GM23248 (cell line): ENCODE measurements at regions not wholly inside any gene's neighbourhood (a gene's known extent, or its start where the extent isn't known, plus 50 kb on each side); places are given as distances from the start of the nearest gene placed in this dataset.

Experiments
- DNase-seq: peaks from one replicate; pipeline ENCODE4 v3.0.0-alpha.2; 2015
- H2AFZ ChIP-seq: fragments of 200-600 bp; sonication (generic); 2 replicates; pipeline ENCODE4 v1.6.1; 2016; ENCODE audit warnings: antibody characterized with exemption
- H3F3A ChIP-seq: fragments of 200-600 bp; sonication (generic); 2 replicates; pipeline ENCODE4 v1.6.1; 2016; ENCODE audit warnings: mild to moderate bottlenecking, antibody characterized with exemption, mixed run types; ENCODE audit not compliant: insufficient read depth
- H3K27ac ChIP-seq: fragments of 200-600 bp; sonication (generic); 2 replicates; pipeline ENCODE4 v1.5.1; 2016; ENCODE audit warnings: mild to moderate bottlenecking
- H3K27me3 ChIP-seq: fragments of 200-600 bp; sonication (generic); replicated peaks from 2 replicates; pipeline ENCODE4 v1.6.1; 2016; ENCODE audit warnings: mild to moderate bottlenecking; ENCODE audit not compliant: insufficient read depth
- H3K36me3 ChIP-seq: fragments of 200-600 bp; sonication (generic); 2 replicates; pipeline ENCODE4 v1.6.1; 2016; ENCODE audit warnings: low read depth, mild to moderate bottlenecking
- H3K4me1 ChIP-seq: fragments of 200-600 bp; sonication (generic); 2 replicates; pipeline ENCODE4 v1.6.1; 2016; ENCODE audit warnings: mild to moderate bottlenecking; ENCODE audit not compliant: insufficient read depth
- H3K4me2 ChIP-seq: fragments of 200-600 bp; sonication (generic); one replicate; pipeline ENCODE4 v1.6.1; 2016; ENCODE audit warnings: mild to moderate bottlenecking; ENCODE audit not compliant: unreplicated experiment
- H3K4me3 ChIP-seq: fragments of 200-600 bp; sonication (generic); 2 replicates; pipeline ENCODE4 v1.5.1; 2016; ENCODE audit warnings: mild to moderate bottlenecking
- H3K79me2 ChIP-seq: fragments of 200-600 bp; sonication (generic); 2 replicates; pipeline ENCODE4 v1.6.1; 2016; ENCODE audit warnings: mild to moderate bottlenecking; ENCODE audit not compliant: insufficient read depth
- H3K9ac ChIP-seq: fragments of 200-600 bp; sonication (generic); 2 replicates; pipeline ENCODE4 v1.6.1; 2016; ENCODE audit warnings: mild to moderate bottlenecking
- H3K9me2 ChIP-seq: fragments of 200-600 bp; sonication (generic); 2 replicates; pipeline ENCODE4 v1.6.1; 2016; ENCODE audit warnings: mixed run types, mild to moderate bottlenecking, moderate library complexity; ENCODE audit not compliant: insufficient read depth
- H3K9me3 ChIP-seq: fragments of 200-600 bp; sonication (generic); one replicate; pipeline ENCODE4 v1.6.1; 2017; ENCODE audit warnings: low read depth
- H4K20me1 ChIP-seq: fragments of 200-600 bp; sonication (generic); 2 replicates; pipeline ENCODE4 v1.6.0; 2016; ENCODE audit not compliant: insufficient read depth
- EZH2 ChIP-seq: fragments of 200-600 bp; sonication (generic); IDR thresholded peaks from 2 replicates; pipeline ENCODE4 v1.6.1; 2018; ENCODE audit warnings: antibody characterized with exemption, mild to moderate bottlenecking; ENCODE audit not compliant: insufficient read depth, poor library complexity, severe bottlenecking
- EZH2phosphoT487 ChIP-seq: fragments of 200-600 bp; sonication (generic); IDR thresholded peaks from 2 replicates; pipeline ENCODE4 v1.6.1; 2018; ENCODE audit warnings: antibody characterized with exemption, moderate library complexity, mild to moderate bottlenecking, low read depth; ENCODE audit not compliant: insufficient read depth
- WGBS, 2 experiments: methylation state at CpG; one replicate each; pipeline ENCODE4 v1.1.6; 2015 to 2017; ENCODE audit warnings: low lambda C conversion rate in 2 of 2, low coverage in 1 of 2; ENCODE audit errors: missing lambda C conversion rate in 2 of 2; 5-methylcytosine and 5-hydroxymethylcytosine counted together
- in situ Hi-C: fragments of 300-500 bp; cut with MboI; formaldehyde crosslinking; loops from 2 replicates; pipeline ENCODE4 v1.15.0; 2020

DNA sequence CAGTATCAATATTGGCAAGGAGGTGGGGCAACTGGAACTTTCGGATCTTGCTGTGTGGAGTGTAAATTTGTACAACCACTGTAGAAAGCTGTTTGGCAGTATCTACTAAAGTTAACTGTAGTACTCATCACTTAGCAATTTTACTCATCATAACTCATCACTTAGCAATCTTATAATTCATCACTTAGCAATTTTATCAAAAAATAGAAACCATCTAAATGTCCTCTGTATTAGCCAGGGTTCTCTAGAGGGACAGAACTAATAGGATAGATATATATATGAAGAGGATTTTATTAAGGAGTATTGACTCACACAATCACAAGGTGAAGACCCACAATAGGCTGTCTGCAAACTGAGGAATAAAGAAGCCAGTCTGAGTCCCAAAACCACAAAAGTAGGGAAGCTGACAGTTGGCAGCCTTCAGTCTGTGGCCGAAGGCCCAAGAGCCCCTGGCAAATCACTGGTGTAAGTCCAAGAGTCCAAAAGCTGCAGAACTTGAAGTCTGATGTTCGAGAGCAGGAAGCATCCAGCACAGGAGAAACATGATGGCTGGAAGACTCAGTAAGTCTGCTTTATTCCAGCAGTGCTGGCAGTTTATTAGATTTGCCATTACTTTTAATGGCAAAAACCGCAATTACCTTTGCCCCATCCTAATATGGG, 92.9 kb upstream of the USP47 start:
- peaks cover 18% of the 10 kb centered on the region; the same call in 1 of the 2 replicates for H3F3A ChIP-seq
- H3K27me3 ChIP-seq = no peaks in the 10 kb centered on the region; the same call in 1 of the 2 replicates
- 56% methylated on average over 4 of the region's 4 CpGs for WGBS, 2 experiments
- peaks cover 17% of the 10 kb centered on the region for H3K4me1 ChIP-seq
- no peak for TF ChIP-seq EZH2phosphoT487
- no peak for TF ChIP-seq EZH2
- peak; percentile 64 for DNase-seq
- no peaks in the 10 kb centered on the region for H3K9me3 ChIP-seq
- in situ Hi-C loops = no loop called here
- no peaks in the 10 kb centered on the region for H3K36me3 ChIP-seq
- no peak overlapping the region for H2AFZ ChIP-seq
- no peaks in the 10 kb centered on the region for H3K9me2 ChIP-seq
- no peak overlapping the region; the same call in 1 of the 2 replicates for H3K27ac ChIP-seq
- H3K4me3 ChIP-seq = 0 out of 2 replicates have a peak overlapping the region, but pooled peaks have one; percentile 1
- no peaks in the 10 kb centered on the region for H3K79me2 ChIP-seq
- H3K9ac ChIP-seq = no peak overlapping the region
- no peaks in the 10 kb centered on the region for H4K20me1 ChIP-seq
- H3K4me2 ChIP-seq = peak overlapping the region; percentile 60

DNA sequence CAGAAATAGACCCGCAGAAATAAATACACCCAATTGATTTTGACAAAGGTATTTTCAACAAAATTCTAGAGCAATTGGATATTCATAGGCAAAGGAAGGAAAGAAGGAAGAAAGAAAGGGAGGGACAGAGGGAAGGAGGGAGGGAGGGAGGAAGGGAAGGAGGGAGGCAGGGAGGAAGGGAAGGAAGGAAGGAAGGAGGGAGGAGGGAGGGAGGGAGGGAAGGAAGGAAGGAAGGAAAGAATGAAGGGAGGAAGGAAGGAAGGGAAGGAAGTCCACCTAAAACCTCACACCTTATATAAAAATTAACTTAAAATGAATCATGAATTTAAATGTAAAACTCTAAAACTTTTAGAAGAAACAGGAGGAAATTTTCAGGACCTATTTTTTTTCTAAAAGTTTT, 94.2 kb upstream of the USP47 start:
- 97 to 100% methylated on average over 1 of the region's 1 CpG for WGBS, 2 experiments
- Histone ChIP-seq H3K27ac (no peak overlapping the region), H3K36me3 (no peaks in the 10 kb centered on the region), H3K4me2 (no peak overlapping the region), H3K9me3 (no peaks in the 10 kb centered on the region), H3K27me3 (no peaks in the 10 kb centered on the region; the same call in 1 of the 2 replicates), H4K20me1 (no peaks in the 10 kb centered on the region), H2AFZ (no peak overlapping the region), H3K9me2 (no peaks in the 10 kb centered on the region), H3K79me2 (no peaks in the 10 kb centered on the region), H3F3A (peaks cover 18% of the 10 kb centered on the region; the same call in 1 of the 2 replicates), H3K4me3 (no peak overlapping the region), H3K4me1 (peaks cover 17% of the 10 kb centered on the region), H3K9ac (no peak overlapping the region)
- TF ChIP-seq EZH2 (no peak), EZH2phosphoT487 (no peak)
- in situ Hi-C loops = no loop called here
- no peak for DNase-seq

GRCh38 chr11:11746449-11746848, 95.3 kb upstream of the USP47 start:
- Histone ChIP-seq H3K27me3 (no peaks in the 10 kb centered on the region), H2AFZ (no peak overlapping the region), H3F3A (peaks cover 18% of the 10 kb centered on the region; the same call in 1 of the 2 replicates), H3K4me2 (no peak overlapping the region), H3K4me1 (peaks cover 17% of the 10 kb centered on the region), H3K9ac (no peak overlapping the region), H3K9me3 (no peaks in the 10 kb centered on the region), H4K20me1 (no peaks in the 10 kb centered on the region), H3K27ac (no peak overlapping the region), H3K9me2 (no peaks in the 10 kb centered on the region), H3K4me3 (no peak overlapping the region), H3K36me3 (no peaks in the 10 kb centered on the region), H3K79me2 (no peaks in the 10 kb centered on the region)
- 47 to 65% methylated on average over 1 of the region's 1 CpG for WGBS, 2 experiments
- in situ Hi-C loops = no loop called here
- DNase-seq = no peak
- no peak for TF ChIP-seq EZH2
- TF ChIP-seq EZH2phosphoT487 = no peak

DNA sequence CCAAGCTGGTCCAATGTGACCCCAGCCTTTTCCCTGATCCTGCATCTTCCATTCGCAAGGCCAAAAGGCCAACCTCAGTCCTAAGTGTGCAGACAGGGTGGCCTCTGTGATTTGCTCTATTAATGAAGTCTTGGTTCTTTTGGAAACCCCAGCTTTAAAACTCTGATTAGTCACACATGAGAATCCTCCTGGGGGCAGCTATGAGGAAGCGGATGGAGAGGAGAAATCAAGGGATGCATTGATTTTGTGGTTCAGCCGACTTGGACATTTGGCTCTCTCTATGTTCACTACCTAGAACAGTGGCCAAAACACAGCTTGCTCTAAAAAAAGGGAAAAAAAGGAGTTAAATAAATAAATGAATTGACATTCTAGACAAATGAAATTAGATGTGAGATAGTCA, 98.6 kb upstream of the USP47 start:
- Histone ChIP-seq H3K9me3 (no peaks in the 10 kb centered on the region), H3K9ac (no peak overlapping the region), H3F3A (peaks cover 3% of the 10 kb centered on the region; the same call in 1 of the 2 replicates), H3K9me2 (no peaks in the 10 kb centered on the region), H3K27ac (no peak overlapping the region), H2AFZ (no peak overlapping the region), H3K79me2 (no peaks in the 10 kb centered on the region), H3K4me2 (no peak overlapping the region), H3K4me3 (no peak overlapping the region), H3K4me1 (peaks cover 4% of the 10 kb centered on the region), H3K36me3 (no peaks in the 10 kb centered on the region), H3K27me3 (no peaks in the 10 kb centered on the region; the same call in 1 of the 2 replicates), H4K20me1 (no peaks in the 10 kb centered on the region)
- TF ChIP-seq EZH2 (no peak), EZH2phosphoT487 (no peak)
- DNase-seq = no peak
- in situ Hi-C loops = no loop called here
- WGBS, 2 experiments = 65 to 79% methylated on average over 3 of the region's 3 CpGs
